ENCODE measurements at regions not wholly inside any gene's neighbourhood (a gene's known extent, or its start where the extent isn't known, plus 50 kb on each side); places are given as distances from the start of the nearest gene placed in this dataset.

GRCh38 chr1:219443763-219444162, 169.1 kb downstream of the ZC3H11B start:
- no peak for TF ChIP-seq NRF1 (IDR thresholded peaks at IDR 0.05; ENCODE audit: low read depth, low read length)
- no peak for TF ChIP-seq CTCF (IDR thresholded peaks at IDR 0.05; ENCODE audit: control extremely low read depth in 1 of 3, insufficient read depth in 1 of 3, low read depth in 1 of 3, low read length in 3 of 3)
- TF ChIP-seq CHD2 (IDR thresholded peaks at IDR 0.05; ENCODE audit: low read length) = no peak
- TF ChIP-seq KDM5A (IDR thresholded peaks at IDR 0.05; ENCODE audit: low read length) = no peak
- no peak for TF ChIP-seq EP300 (IDR thresholded peaks at IDR 0.05; ENCODE audit: borderline replicate concordance in 1 of 2, low read depth in 2 of 2, low read length in 2 of 2)
